HepG2 (cell line): ENCODE measurements at regions not wholly inside any gene's neighbourhood (a gene's known extent, or its start where the extent isn't known, plus 50 kb on each side); places are given as distances from the start of the nearest gene placed in this dataset.

Source experiments
- ATAC-seq: fragments of 200-7000 bp; cut with Tn5 transposase; 3 replicates; pipeline ENCODE4 v1.9.1; 2020; ENCODE audit warnings: mild to moderate bottlenecking, moderate library complexity
- BruUV-seq: library from RNA; stranded (reverse); fragments of 400-500 nt; replicated peaks from 2 replicates; lab custom pipeline; 2021; lab: Mats Ljungman, UMichigan
- CTCF ChIA-PET: fragments of 300-600 bp; formaldehyde crosslinking; extraction: SDS; loops from one replicate; lab custom pipeline; 2021; ENCODE audit warnings: low total read pairs, inconsistent platforms, low intra/inter-chr PET ratio; lab: Yijun Ruan, JAX
- POLR2A ChIA-PET: fragments of 350-600 bp; sonication (Branson Sonifier 250); formaldehyde crosslinking; loops from one replicate; lab custom pipeline; 2020; ENCODE audit warnings: antibody characterized with exemption, inconsistent platforms; lab: Yijun Ruan, JAX
- DNase-seq: peaks from one replicate; pipeline ENCODE4 v3.0.0-alpha.2; 2015; ENCODE audit warnings: low spot score
- FAIRE-seq: peaks from 3 replicates; lab custom pipeline; 2011; peaks lifted over from hg19 to GRCh38; lab: Jason Lieb, UNC
- H2AFZ ChIP-seq: one replicate; pipeline ENCODE4 v1.6.1; 2011; ENCODE audit warnings: low read length, inconsistent platforms
- H3K27ac ChIP-seq: fragments of 300-600 bp; 3 replicates; pipeline ENCODE4 v1.8.0; 2011; ENCODE audit warnings: mixed run types, mild to moderate bottlenecking, mixed read lengths, low read length, inconsistent platforms; ENCODE audit not compliant: insufficient read depth; ENCODE audit errors: extremely low read length
- H3K27me3 ChIP-seq, 2 experiments: fragments of 200-600 bp in 1 of 2; 2 replicates in 1 of 2; 3 replicates in 1 of 2; pipeline versions ENCODE4 v1.6.0 to v1.8.0; 2011; ENCODE audit warnings: low read length in 2 of 2, mild to moderate bottlenecking in 2 of 2, moderate library complexity in 2 of 2, inconsistent platforms in 1 of 2; ENCODE audit not compliant: insufficient read depth in 2 of 2, control insufficient read depth in 1 of 2
- H3K36me3 ChIP-seq, 2 experiments: fragments of 200-600 bp in 1 of 2; replicated peaks in 1 of 2; 2 replicates in 1 of 2; 3 replicates in 1 of 2; pipeline versions ENCODE4 v1.5.1 to v1.8.0; 2011; ENCODE audit warnings: low read length in 2 of 2, inconsistent platforms in 1 of 2; ENCODE audit not compliant: insufficient read depth in 2 of 2, control insufficient read depth in 1 of 2
- H3K4me1 ChIP-seq: 2 replicates; pipeline ENCODE4 v1.5.1; 2012; ENCODE audit warnings: low read length, inconsistent platforms; ENCODE audit not compliant: insufficient read depth
- H3K4me2 ChIP-seq: 2 replicates; pipeline ENCODE4 v1.6.0; 2011; ENCODE audit warnings: low read depth, low read length, inconsistent platforms
- H3K4me3 ChIP-seq, 3 experiments: fragments of 200-600 bp in 1 of 3; sonication (generic), shearing (Covaris generic) in 1 of 3; replicated peaks in 1 of 3; 2 replicates each; pipeline ENCODE4 v1.5.1; 2011 to 2016; ENCODE audit warnings: low read length in 3 of 3, inconsistent platforms in 2 of 3, low read depth in 2 of 3, mild to moderate bottlenecking in 2 of 3, control low read depth in 1 of 3, mixed read lengths in 1 of 3; ENCODE audit not compliant: insufficient read depth in 1 of 3
- H3K79me2 ChIP-seq: one replicate; pipeline ENCODE4 v1.6.1; 2011; ENCODE audit warnings: low read length, inconsistent platforms; ENCODE audit not compliant: insufficient read depth
- H3K9ac ChIP-seq: 2 replicates; pipeline ENCODE4 v1.6.0; 2011; ENCODE audit warnings: mild to moderate bottlenecking, low read depth, low read length, inconsistent platforms; ENCODE audit not compliant: insufficient read depth
- H3K9me3 ChIP-seq: 2 replicates; pipeline ENCODE4 v1.5.1; 2012; ENCODE audit warnings: mild to moderate bottlenecking, low read length
- H4K20me1 ChIP-seq: 2 replicates; pipeline ENCODE4 v1.6.0; 2011; ENCODE audit warnings: inconsistent platforms, mild to moderate bottlenecking, low read length, moderate library complexity; ENCODE audit not compliant: insufficient read depth
- ERF ChIP-seq: IDR thresholded peaks from 2 replicates; pipeline ENCODE4 v1.6.1; 2018; ENCODE audit warnings: missing biosample characterization, missing genetic modification reagents
- ESRRA ChIP-seq: sonication (generic); formaldehyde crosslinking; IDR thresholded peaks from 2 replicates; pipeline ENCODE4 v1.5.1; 2020; ENCODE audit warnings: mild to moderate bottlenecking, low read depth, missing genetic modification reagents
- EZH2 ChIP-seq: conservative IDR thresholded peaks from 2 replicates; pipeline ENCODE4 v1.6.1; 2012; ENCODE audit warnings: mild to moderate bottlenecking, low read depth, low read length, moderate library complexity
- GLMP ChIP-seq: sonication (generic); formaldehyde crosslinking; IDR thresholded peaks from 2 replicates; pipeline ENCODE4 v1.9.0; 2021; ENCODE audit warnings: missing genetic modification reagents, mild to moderate bottlenecking, borderline replicate concordance
- MYC ChIP-seq: sonication (generic); formaldehyde crosslinking; IDR thresholded peaks from 2 replicates; pipeline ENCODE4 v1.9.0; 2021; ENCODE audit warnings: missing genetic modification reagents, borderline replicate concordance
- NR2F1 ChIP-seq, 2 experiments: fragments of 450-650 bp in 1 of 2; formaldehyde crosslinking in 1 of 2; IDR thresholded peaks; 2 replicates each; pipeline versions ENCODE4 v1.5.0 to v1.6.1; 2016 to 2020; ENCODE audit warnings: mild to moderate bottlenecking in 1 of 2, missing compliant biosample characterization in 1 of 2, missing genetic modification reagents in 1 of 2, moderate library complexity in 1 of 2
- PAXIP1 ChIP-seq: sonication (generic); formaldehyde crosslinking; conservative IDR thresholded peaks from 2 replicates; pipeline ENCODE4 v1.4.0; 2020; ENCODE audit warnings: mild to moderate bottlenecking, missing genetic modification reagents, moderate library complexity
- PBX3 ChIP-seq: sonication (generic); formaldehyde crosslinking; IDR thresholded peaks from 2 replicates; pipeline ENCODE4 v1.8.1; 2023; ENCODE audit warnings: missing genetic modification reagents, inconsistent platforms, borderline replicate concordance
- RCOR2 ChIP-seq: IDR thresholded peaks from 2 replicates; pipeline ENCODE4 v1.6.1; 2016; ENCODE audit warnings: missing biosample characterization, missing genetic modification reagents
- SOX13 ChIP-seq, 3 experiments: fragments of 450-650 bp in 1 of 3; sonication (generic) in 1 of 3; formaldehyde crosslinking in 1 of 3; IDR thresholded peaks in 2 of 3; conservative IDR thresholded peaks in 1 of 3; 2 replicates each; pipeline versions ENCODE4 v1.5.0 to v1.6.1; 2016 to 2020; ENCODE audit warnings: antibody characterized with exemption in 1 of 3, mild to moderate bottlenecking in 1 of 3, missing compliant biosample characterization in 1 of 3, missing genetic modification reagents in 1 of 3, moderate library complexity in 1 of 3
- SRSF9 ChIP-seq: fragments of 200-400 bp; formaldehyde crosslinking; IDR thresholded peaks from 2 replicates; pipeline ENCODE4 v1.6.1; 2018; ENCODE audit warnings: borderline replicate concordance, mild to moderate bottlenecking, low read depth, low read length; ENCODE audit not compliant: insufficient read depth, poor library complexity, severe bottlenecking
- TMF1 ChIP-seq: sonication (generic); formaldehyde crosslinking; IDR thresholded peaks from 2 replicates; pipeline ENCODE4 v1.8.1; 2022; ENCODE audit warnings: low read depth, missing genetic modification reagents
- WIZ ChIP-seq: sonication (generic); formaldehyde crosslinking; IDR thresholded peaks from 2 replicates; pipeline ENCODE4 v1.5.1; 2020; ENCODE audit warnings: mild to moderate bottlenecking, missing genetic modification reagents
- ZHX1 ChIP-seq: sonication (generic); formaldehyde crosslinking; IDR thresholded peaks from 2 replicates; pipeline ENCODE4 v1.8.1; 2022; ENCODE audit warnings: low read depth, mild to moderate bottlenecking, missing genetic modification reagents
- ZNF124 ChIP-seq: sonication (generic); formaldehyde crosslinking; IDR thresholded peaks from 2 replicates; pipeline ENCODE4 v1.4.0; 2020; ENCODE audit warnings: missing genetic modification reagents
- ZNF614 ChIP-seq: IDR thresholded peaks from 2 replicates; pipeline ENCODE4 v1.6.1; 2018; ENCODE audit warnings: missing biosample characterization, missing genetic modification reagents, inconsistent platforms, borderline replicate concordance
- WGBS: methylation state at CpG from one replicate; pipeline ENCODE4 v1.1.6; 2017; ENCODE audit warnings: low lambda C conversion rate; 5-methylcytosine and 5-hydroxymethylcytosine counted together
- in situ Hi-C: cut with HindIII; loops from 2 replicates; pipeline ENCODE4 v1.10.0; 2017; ENCODE audit warnings: low pct_unique_long_range_greater_than_20kb; ENCODE audit not compliant: extremely low pct_ligation_motif_present
- intact Hi-C: fragments of 100-400 bp; cut with micrococcal nuclease; formaldehyde crosslinking; loops from one replicate; pipeline ENCODE4 v1.10.0; 2022; ENCODE audit not compliant: unreplicated experiment

- Histone ChIP-seq H3K4me2 (no peak overlapping the region), H3K4me1 (no peaks in the 10 kb centered on the region), H2AFZ (no peak overlapping the region), H3K27ac (no peak overlapping the region), H4K20me1 (no peaks in the 10 kb centered on the region), H3K79me2 (no peaks in the 10 kb centered on the region), H3K9me3 (peaks cover 33% of the 10 kb centered on the region), H3K4me3 (no peak overlapping the region), H3K36me3 (no peaks in the 10 kb centered on the region), H3K27me3 (no peaks in the 10 kb centered on the region), H3K9ac (no peak overlapping the region)
- FAIRE-seq = no peak
- POLR2A ChIA-PET = no interaction called here
- in situ Hi-C loops = no loop called here
- no TSS peak for BruUV-seq
- TF ChIP-seq SOX13 (IDR thresholded peaks at IDR 0.05) (no peak), SOX13 (CRISPR knock-in tag; conservative IDR thresholded peaks at IDR 0.05 in 1 of 2, IDR thresholded peaks at IDR 0.05 in 1 of 2) (no peak), TMF1 (CRISPR knock-in tag) (no peak), PAXIP1 (CRISPR knock-in tag) (no peak), SRSF9 (no peak), MYC (CRISPR knock-in tag) (no peak), ZNF614 (CRISPR knock-in tag) (no peak), ZHX1 (CRISPR knock-in tag) (no peak), ERF (no peak), RCOR2 (CRISPR knock-in tag) (no peak), ESRRA (CRISPR knock-in tag) (no peak), ZNF124 (CRISPR knock-in tag) (no peak), EZH2 (no peak), GLMP (CRISPR knock-in tag) (no peak), NR2F1 (CRISPR knock-in tag; IDR thresholded peaks at IDR 0.05) (no peak), PBX3 (CRISPR knock-in tag) (no peak), WIZ (no peak)
- WGBS = 4% methylated on average over 2 of the region's 2 CpGs
- no peak for DNase-seq
- ATAC-seq = no peak
- intact Hi-C loops = no loop called here
- CTCF ChIA-PET = no interaction called here
These were observed 223.1 kb upstream of the MAF start for GRCh38 chr16:79823639-79824038.
